B cell (primary cell): ENCODE measurements at regions not wholly inside any gene's neighbourhood (a gene's known extent, or its start where the extent isn't known, plus 50 kb on each side); places are given as distances from the start of the nearest gene placed in this dataset.

Experiments
- ATAC-seq: fragments of 200-7000 bp; cut with Tn5 transposase; one replicate; pipeline ENCODE4 v1.10.0; 2021; ENCODE audit warnings: low read depth, mild to moderate bottlenecking, moderate number of reproducible peaks, moderate library complexity
- CTCF ChIA-PET: fragments of 350-600 bp; sonication (Branson Sonifier 250); formaldehyde crosslinking; loops from one replicate; lab custom pipeline; 2021; ENCODE audit warnings: antibody characterized with exemption, inconsistent platforms; lab: Charles Lee
- POLR2A ChIA-PET: fragments of 350-600 bp; sonication (Branson Sonifier 250); formaldehyde crosslinking; loops from one replicate; lab custom pipeline; 2021; ENCODE audit warnings: antibody characterized with exemption; lab: Charles Lee
- DNase-seq: peaks from one replicate; pipeline ENCODE4 v3.0.0; 2013
- H2AFZ ChIP-seq: 2 replicates; pipeline ENCODE4 v1.6.1; 2012; ENCODE audit warnings: mild to moderate bottlenecking, low read depth, low read length; ENCODE audit not compliant: insufficient read depth, poor library complexity, severe bottlenecking
- H3K27ac ChIP-seq, 2 donors: 1 replicate in 1 of 2; 2 replicates in 1 of 2; pipeline ENCODE4 v1.5.1; 2012 to 2013; ENCODE audit warnings: low read length in 2 of 2, mild to moderate bottlenecking in 2 of 2, moderate library complexity in 1 of 2
- H3K27me3 ChIP-seq, 4 experiments: fragments of 200-600 bp in 1 of 4; sonication (generic) in 1 of 4; replicated peaks in 1 of 4; 1 replicate in 2 of 4; 2 replicates in 2 of 4; pipeline versions ENCODE4 v1.6.1 to v1.7.0; 2013 to 2016; ENCODE audit warnings: low read length in 3 of 4, mild to moderate bottlenecking in 2 of 4, mixed read lengths in 1 of 4, moderate library complexity in 1 of 4; ENCODE audit not compliant: insufficient read depth in 4 of 4, control insufficient read depth in 3 of 4; ENCODE audit errors: control extremely low read depth in 1 of 4
- H3K36me3 ChIP-seq, 2 experiments: replicated peaks in 1 of 2; 1 replicate in 1 of 2; 2 replicates in 1 of 2; pipeline versions ENCODE4 v1.6.1 to v1.7.1; 2013; ENCODE audit warnings: low read length in 1 of 2; ENCODE audit not compliant: insufficient read depth in 2 of 2, control insufficient read depth in 1 of 2; ENCODE audit errors: control extremely low read depth in 1 of 2, extremely low read depth in 1 of 2
- H3K4me1 ChIP-seq, 2 donors: fragments of 200-600 bp in 1 of 2; sonication (generic) in 1 of 2; 1 replicate in 1 of 2; 2 replicates in 1 of 2; pipeline versions ENCODE4 v1.5.1 to v1.6.1; 2013 to 2017; ENCODE audit warnings: low read length in 2 of 2; ENCODE audit not compliant: control insufficient read depth in 2 of 2, insufficient read depth in 2 of 2
- H3K4me2 ChIP-seq: replicated peaks from 2 replicates; pipeline ENCODE3; 2012; ENCODE audit warnings: mild to moderate bottlenecking, low read depth, low read length; ENCODE audit not compliant: poor library complexity, severe bottlenecking
- H3K4me3 ChIP-seq, 5 experiments: fragments of 200-600 bp in 1 of 5; sonication (generic) in 1 of 5; 1 replicate in 3 of 5; 2 replicates in 2 of 5; pipeline versions ENCODE4 v1.5.1 to v1.7.0; 2011 to 2016; ENCODE audit warnings: low read length in 4 of 5, mild to moderate bottlenecking in 4 of 5, low read depth in 2 of 5, control low read depth in 1 of 5, moderate library complexity in 1 of 5; ENCODE audit not compliant: insufficient read depth in 1 of 5; ENCODE audit errors: control extremely low read depth in 1 of 5, extremely low read depth in 1 of 5
- H3K79me2 ChIP-seq: fragments of 200-600 bp; sonication (generic); one replicate; pipeline ENCODE4 v1.6.0; 2016; ENCODE audit warnings: low read length; ENCODE audit not compliant: control insufficient read depth, insufficient read depth
- H3K9ac ChIP-seq: fragments of 200-600 bp; sonication (generic); 2 replicates; pipeline ENCODE4 v1.6.1; 2017; ENCODE audit warnings: mild to moderate bottlenecking, low read length, moderate library complexity
- H3K9me3 ChIP-seq, 3 donors: one replicate each; pipeline versions ENCODE4 v1.6.1 to v1.7.1; 2013; ENCODE audit warnings: low read length in 2 of 3; ENCODE audit not compliant: control insufficient read depth in 2 of 3, insufficient read depth in 1 of 3; ENCODE audit errors: control extremely low read depth in 1 of 3
- H4K20me1 ChIP-seq: 2 replicates; pipeline ENCODE4 v1.6.0; 2012; ENCODE audit warnings: mild to moderate bottlenecking, low read length; ENCODE audit not compliant: insufficient read depth, control insufficient read depth, poor library complexity, severe bottlenecking
- H3K27ac Mint-ChIP-seq: one replicate; pipeline ENCODE4 v1.8.0; 2021; ENCODE audit warnings: mixed read lengths
- H3K27me3 Mint-ChIP-seq: one replicate; pipeline ENCODE4 v1.8.0; 2021; ENCODE audit warnings: mixed read lengths
- H3K4me1 Mint-ChIP-seq: one replicate; pipeline ENCODE4 v1.8.0; 2021; ENCODE audit warnings: mixed read lengths
- H3K4me3 Mint-ChIP-seq: one replicate; pipeline ENCODE4 v1.8.0; 2021; ENCODE audit warnings: mixed read lengths
- H3K9me3 Mint-ChIP-seq: one replicate; pipeline ENCODE4 v1.8.0; 2022; ENCODE audit warnings: mixed read lengths; ENCODE audit not compliant: insufficient read depth
- CTCF ChIP-seq: fragments of 200-600 bp; IDR thresholded peaks from one replicate; pipeline ENCODE4 v1.8.0; 2022; ENCODE audit warnings: antibody characterized with exemption, mild to moderate bottlenecking
- EZH2 ChIP-seq: IDR thresholded peaks from 2 replicates; pipeline ENCODE4 v1.6.1; 2012; ENCODE audit warnings: borderline replicate concordance, low read depth, mild to moderate bottlenecking, moderate library complexity, low read length; ENCODE audit not compliant: insufficient read depth, poor library complexity, severe bottlenecking
- WGBS: methylation state at CpG from one replicate; pipeline ENCODE4 v1.1.5; 2013; ENCODE audit warnings: missing lambda C conversion rate; ENCODE audit not compliant: insufficient coverage; 5-methylcytosine and 5-hydroxymethylcytosine counted together
- intact Hi-C: fragments of 100-400 bp; cut with micrococcal nuclease; formaldehyde crosslinking; loops from one replicate; pipeline ENCODE4 v1.10.0; 2022

GRCh38 chr5:62090953-62091352 is 215.1 kb upstream of the KIF2A start:
- Histone ChIP-seq H3K4me3 (no peak overlapping the region), H2AFZ (no peak overlapping the region), H3K27me3 (peaks cover 0 to 2% (median 0%) of the 10 kb centered on the region in 4 experiments), H3K4me1 (no peaks in the 10 kb centered on the region), H3K9ac (no peak overlapping the region), H3K36me3 (no peaks in the 10 kb centered on the region), H3K79me2 (no peaks in the 10 kb centered on the region), H4K20me1 (no peaks in the 10 kb centered on the region), H3K27ac (no peak overlapping the region), H3K9me3 (no peaks in the 10 kb centered on the region), H3K4me2 (no peak overlapping the region)
- ChIA-PET POLR2A (no interaction called here), CTCF (no interaction called here)
- Mint-ChIP-seq H3K27me3 (peaks cover 9% of the 10 kb centered on the region), H3K9me3 (no peaks in the 10 kb centered on the region), H3K27ac (no peak overlapping the region), H3K4me1 (peaks cover 6% of the 10 kb centered on the region), H3K4me3 (no peak overlapping the region)
- TF ChIP-seq CTCF, result no peak
- TF ChIP-seq EZH2, result no peak
- DNase-seq (no peak), ATAC-seq (no peak)
- intact Hi-C loops, result no loop called here

- Mint-ChIP-seq H3K27me3 (peaks cover 9% of the 10 kb centered on the region), H3K4me1 (peaks cover 6% of the 10 kb centered on the region), H3K27ac (no peak overlapping the region), H3K4me3 (no peak overlapping the region), H3K9me3 (no peaks in the 10 kb centered on the region)
- ChIA-PET POLR2A (no interaction called here), CTCF (interaction anchor here (0.9 kb wide), 1 partner anchor 9 kb away, joined by 3 read pairs; no protein-coding TSS in a partner anchor)
- WGBS, result no CpG with 5 or more reads among the region's 2 CpGs
- Histone ChIP-seq H3K9me3 (no peaks in the 10 kb centered on the region), H3K4me3 (no peak overlapping the region), H3K36me3 (no peaks in the 10 kb centered on the region), H3K4me2 (no peak overlapping the region), H3K4me1 (no peaks in the 10 kb centered on the region), H3K9ac (peak overlapping the region; percentile 13), H4K20me1 (no peaks in the 10 kb centered on the region), H2AFZ (peak overlapping the region; percentile 32), H3K27ac (no peak overlapping the region), H3K79me2 (no peaks in the 10 kb centered on the region), H3K27me3 (peaks cover 0 to 3% (median 0%) of the 10 kb centered on the region in 4 experiments)
- TF ChIP-seq EZH2, result no peak
- TF ChIP-seq CTCF, result no peak
- ATAC-seq, result no peak
- DNase-seq, result no peak
- intact Hi-C loops, result no loop called here
These were observed 212.6 kb upstream of the KIF2A start for GRCh38 chr5:62093411-62093810.
